ENCODE measurements at regions not wholly inside any gene's neighbourhood (a gene's known extent, or its start where the extent isn't known, plus 50 kb on each side); places are given as distances from the start of the nearest gene placed in this dataset.

- Mint-ChIP-seq H3K27ac (no peak overlapping the region), H3K4me1 (peaks cover 7% of the 10 kb centered on the region), H3K36me3 (no peaks in the 10 kb centered on the region), H3K9me3 (no peaks in the 10 kb centered on the region), H3K4me3 (no peak overlapping the region), H3K27me3 (ENCODE audit: low read depth) (no peaks in the 10 kb centered on the region)
- no peak for DNase-seq (ENCODE audit: low spot score in 2 of 2, unreplicated experiment in 2 of 2)
- no peak for TF ChIP-seq CTCF (IDR thresholded peaks at IDR 0.05; ENCODE audit: unreplicated experiment)
These were observed 140.1 kb downstream of the TMEM38B start for GRCh38 chr9:105834404-105834803.

DNA sequence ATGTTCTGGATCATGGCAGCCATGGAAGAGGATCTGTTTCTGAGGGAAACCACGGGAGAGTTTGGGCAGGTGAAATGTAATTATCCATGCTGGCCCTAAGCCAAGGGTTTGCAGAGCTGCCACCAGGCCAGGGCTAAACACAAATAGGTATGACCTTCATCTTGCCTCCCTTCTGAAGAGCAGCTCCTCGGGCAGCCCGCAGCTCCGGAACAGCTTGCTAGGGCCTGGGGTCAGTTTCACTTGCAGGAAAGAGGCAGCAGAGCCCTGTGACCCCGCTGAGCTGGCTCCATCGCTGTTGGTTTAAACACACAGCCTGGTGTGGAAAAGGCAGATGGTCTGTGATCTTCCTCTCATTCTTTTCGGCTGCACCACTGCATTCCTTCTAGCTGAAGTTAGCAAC lies 141.4 kb downstream of the TMEM38B start:
- TF ChIP-seq CTCF (IDR thresholded peaks at IDR 0.05; ENCODE audit: unreplicated experiment), result no peak
- Mint-ChIP-seq H3K4me1 (peaks cover 7% of the 10 kb centered on the region), H3K36me3 (no peaks in the 10 kb centered on the region), H3K27me3 (ENCODE audit: low read depth) (no peaks in the 10 kb centered on the region), H3K4me3 (no peak overlapping the region), H3K27ac (no peak overlapping the region), H3K9me3 (no peaks in the 10 kb centered on the region)
- no peak for DNase-seq (ENCODE audit: low spot score in 2 of 2, unreplicated experiment in 2 of 2)

DNA sequence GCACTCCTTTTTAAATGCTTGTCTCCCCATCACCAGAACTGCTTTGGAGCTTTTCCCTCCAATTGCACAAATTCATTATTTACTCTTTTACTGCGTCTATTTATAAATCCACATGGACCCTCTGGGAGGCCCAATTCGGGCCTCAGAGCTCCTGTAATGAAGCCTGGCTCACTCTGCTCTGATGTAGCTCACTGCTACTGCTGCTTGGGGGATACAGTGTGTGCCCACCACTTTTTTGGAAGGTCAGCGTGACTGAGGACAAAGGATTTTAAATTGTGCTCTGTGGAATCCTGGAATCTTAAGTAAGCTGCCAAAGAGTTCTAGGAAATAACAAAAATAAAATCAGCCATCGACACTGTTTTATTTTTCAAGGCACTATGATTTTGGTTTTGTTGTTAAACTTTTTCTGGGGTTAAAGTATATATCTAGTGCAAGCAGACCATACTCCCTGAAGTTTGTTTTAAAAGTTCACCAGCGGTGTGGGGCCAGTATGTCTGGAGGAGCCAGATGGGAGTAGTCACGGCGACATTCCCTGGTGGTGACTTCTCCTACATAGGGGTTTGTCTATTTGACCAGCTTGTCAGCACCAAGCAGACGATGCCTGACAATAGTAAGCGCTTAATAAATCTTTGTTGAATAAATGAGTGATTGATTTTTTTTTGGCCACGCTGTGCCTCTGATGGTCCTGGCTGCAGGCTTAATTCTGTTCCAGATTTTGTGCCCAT lies 142.8 kb downstream of the TMEM38B start:
- no peaks in the 10 kb centered on the region for H3K27me3 Mint-ChIP-seq (ENCODE audit: low read depth)
- no peak for TF ChIP-seq CTCF (IDR thresholded peaks at IDR 0.05; ENCODE audit: unreplicated experiment)
- H3K27ac Mint-ChIP-seq, result no peak overlapping the region
- no peak for DNase-seq (ENCODE audit: low spot score in 2 of 2, unreplicated experiment in 2 of 2)
- H3K9me3 Mint-ChIP-seq, result no peaks in the 10 kb centered on the region
- no peak overlapping the region for H3K4me3 Mint-ChIP-seq
- H3K4me1 Mint-ChIP-seq, result peaks cover 7% of the 10 kb centered on the region
- no peaks in the 10 kb centered on the region for H3K36me3 Mint-ChIP-seq

DNA sequence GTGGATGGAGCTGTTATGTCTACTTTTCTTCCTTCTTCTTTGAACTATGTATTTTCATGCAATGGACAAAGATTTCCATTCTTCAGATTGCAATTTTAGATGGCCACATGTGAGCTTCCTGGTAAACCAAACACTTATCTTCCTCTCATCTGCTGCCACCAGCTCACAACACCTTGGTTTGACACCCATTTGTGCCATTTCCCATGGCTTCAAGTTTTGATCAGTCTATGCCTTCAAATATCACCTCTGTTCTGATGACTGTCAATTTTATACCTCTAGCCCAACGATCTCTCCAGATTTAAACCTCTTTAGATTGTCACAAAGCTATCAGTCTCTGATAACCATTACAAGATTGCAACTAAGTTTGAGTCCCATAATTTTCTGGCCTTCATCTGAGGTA lies 147.2 kb downstream of the TMEM38B start:
- Mint-ChIP-seq H3K9me3 (peaks cover 6% of the 10 kb centered on the region), H3K27me3 (ENCODE audit: low read depth) (no peaks in the 10 kb centered on the region), H3K4me1 (no peaks in the 10 kb centered on the region), H3K36me3 (no peaks in the 10 kb centered on the region), H3K4me3 (no peak overlapping the region), H3K27ac (no peak overlapping the region)
- no peak for TF ChIP-seq CTCF (IDR thresholded peaks at IDR 0.05; ENCODE audit: unreplicated experiment)
- no peak for DNase-seq (ENCODE audit: low spot score in 2 of 2, unreplicated experiment in 2 of 2)

DNA sequence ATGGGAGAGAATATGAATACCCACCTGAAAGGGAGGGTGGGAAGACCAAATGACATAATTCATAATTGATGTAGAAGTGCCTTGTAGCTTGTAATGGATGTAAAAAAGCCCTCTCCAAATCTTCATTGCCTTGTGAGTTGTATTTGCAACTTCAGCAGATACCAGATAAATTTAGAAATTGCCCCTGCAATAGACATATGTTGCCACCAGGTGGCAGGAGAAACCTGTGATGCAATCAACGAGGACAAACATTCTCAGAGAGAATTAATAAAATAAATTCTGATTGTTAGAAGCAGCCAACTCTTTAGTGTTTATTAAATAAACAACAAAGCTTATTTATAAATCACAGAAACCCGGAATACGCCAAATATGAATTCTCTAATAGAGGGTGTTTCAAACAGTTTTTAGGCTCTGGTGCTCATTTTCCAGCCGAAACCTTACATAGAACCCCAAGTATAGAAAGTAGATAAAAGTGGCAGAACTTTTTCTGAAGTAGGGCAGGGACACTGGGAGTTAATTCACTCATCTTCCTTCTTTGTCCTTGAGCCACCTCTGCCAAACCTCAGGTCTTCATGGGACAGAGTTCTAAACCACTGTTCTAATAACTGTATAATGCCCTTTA lies 147.8 kb downstream of the TMEM38B start:
- H3K27ac Mint-ChIP-seq, result no peak overlapping the region
- H3K4me1 Mint-ChIP-seq, result no peaks in the 10 kb centered on the region
- H3K27me3 Mint-ChIP-seq (ENCODE audit: low read depth), result no peaks in the 10 kb centered on the region
- H3K9me3 Mint-ChIP-seq, result peaks cover 11% of the 10 kb centered on the region
- H3K4me3 Mint-ChIP-seq, result no peak overlapping the region
- no peaks in the 10 kb centered on the region for H3K36me3 Mint-ChIP-seq
- TF ChIP-seq CTCF (IDR thresholded peaks at IDR 0.05; ENCODE audit: unreplicated experiment), result peak; percentile 98
- DNase-seq (ENCODE audit: low spot score in 2 of 2, unreplicated experiment in 2 of 2), result peak in 1 of 2 experiments; percentile 46

Data from mesothelial cell of epicardium (in vitro differentiated cells).